HG02885 (cell line): ENCODE measurements at regions not wholly inside any gene's neighbourhood (a gene's known extent, or its start where the extent isn't known, plus 50 kb on each side); places are given as distances from the start of the nearest gene placed in this dataset.
"Not testable (repeated sequence)": the region's sequence is repeated elsewhere in the genome, so short reads cannot be mapped to it uniquely, and the experiment has no call there.

ENCODE experiments used
- ATAC-seq: cut with Tn5 transposase; IDR thresholded peaks from one replicate; pipeline ENCODE4 v1.9.1; 2021; ENCODE audit warnings: mild to moderate bottlenecking; ENCODE audit not compliant: unreplicated experiment, poor library complexity

DNA sequence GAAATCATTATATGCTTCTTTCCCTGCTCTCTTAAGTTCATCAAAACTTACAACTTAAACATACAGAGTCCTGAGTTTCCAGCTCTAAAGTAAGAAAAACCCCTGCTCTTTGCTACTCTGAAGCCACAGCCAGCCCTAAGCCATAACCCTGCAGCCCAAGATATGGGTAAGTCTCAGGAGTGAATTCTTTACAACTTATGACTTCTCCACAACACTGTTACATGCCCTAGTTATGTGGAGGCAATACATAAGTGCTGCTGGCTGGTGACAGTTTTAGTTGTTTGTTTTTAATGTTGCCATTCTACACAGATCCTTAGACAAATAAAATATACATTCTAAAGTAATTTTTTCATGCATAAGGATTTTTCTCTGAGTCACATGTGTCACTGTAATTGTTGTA is 100.2 kb downstream of the FBXO8 start:
- ATAC-seq: no peak

DNA sequence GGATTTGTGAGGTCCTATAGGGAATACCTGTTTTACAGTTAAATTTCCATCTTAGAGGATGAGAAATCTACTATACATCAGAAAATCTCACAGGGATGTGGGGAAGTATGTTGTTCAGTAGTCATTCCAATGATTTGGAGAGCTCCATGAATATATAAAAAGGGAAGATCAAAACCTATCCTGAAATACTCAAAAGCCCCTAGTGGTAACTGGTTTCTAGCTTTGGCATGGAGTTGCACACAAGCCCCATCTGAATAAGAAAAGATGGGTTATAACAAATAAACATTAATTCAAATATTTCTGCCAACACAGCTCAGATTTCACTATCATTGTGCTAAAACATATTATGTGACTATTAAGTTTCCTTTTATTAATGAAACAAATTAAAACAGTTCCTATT is 101.6 kb downstream of the FBXO8 start:
- no peak for ATAC-seq

DNA sequence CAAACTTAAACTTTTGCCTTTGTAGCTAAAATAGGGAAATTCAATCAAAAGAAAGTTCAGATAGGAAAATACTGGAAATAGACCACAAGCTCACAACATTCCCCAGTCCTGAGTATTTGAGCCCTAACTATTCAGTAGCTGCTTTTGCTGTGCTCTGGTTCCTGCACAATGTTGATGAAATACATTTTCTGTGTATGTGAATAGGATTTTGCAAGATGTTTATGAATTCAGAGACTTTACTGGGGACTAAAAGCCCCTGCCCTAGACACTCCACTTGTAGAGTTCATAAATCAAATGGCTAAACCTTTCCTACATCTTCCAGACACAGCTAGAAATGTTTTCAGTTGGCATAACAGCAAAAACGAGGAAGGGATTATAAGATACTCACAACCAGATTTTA is 105.9 kb downstream of the FBXO8 start:
- no peak for ATAC-seq

DNA sequence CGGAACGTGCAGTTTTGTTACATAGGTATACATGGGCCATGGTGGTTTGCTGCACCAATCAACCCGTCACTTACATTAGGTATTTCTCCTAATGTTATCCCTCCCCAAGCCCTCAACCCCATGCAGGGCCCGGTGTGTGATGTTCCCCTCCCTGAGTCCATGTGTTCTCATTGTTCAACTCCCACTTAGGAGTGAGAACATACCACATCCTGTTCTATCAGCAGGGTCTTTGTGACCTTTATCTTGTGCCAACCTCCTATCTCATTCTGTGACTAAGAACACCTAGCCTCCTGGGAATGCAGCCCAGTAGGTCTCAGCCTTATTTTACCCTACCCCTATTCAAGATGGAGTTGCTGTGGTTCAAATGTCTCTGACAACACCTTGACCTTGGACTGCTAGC is 107.6 kb downstream of the FBXO8 start:
- not testable (repeated sequence) for ATAC-seq

DNA sequence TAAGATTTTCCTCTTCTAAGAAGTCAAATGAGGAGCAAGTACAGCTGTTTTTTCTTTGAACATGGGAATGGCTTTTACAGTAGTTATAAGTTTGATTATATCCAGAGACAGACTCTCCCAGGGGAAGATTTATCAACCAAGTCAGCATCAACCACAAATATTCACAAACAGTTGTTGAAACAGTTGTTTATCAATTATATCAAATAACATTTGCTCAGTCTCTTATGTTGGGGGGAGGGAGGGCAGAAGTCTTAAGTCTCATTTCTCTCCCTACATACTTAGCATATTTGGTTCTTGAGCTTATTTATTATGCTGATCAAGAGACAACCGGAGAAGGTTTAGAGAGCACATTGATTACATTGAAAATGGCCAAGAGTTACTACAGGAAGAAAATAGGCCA is 110.1 kb downstream of the FBXO8 start:
- ATAC-seq: no peak

DNA sequence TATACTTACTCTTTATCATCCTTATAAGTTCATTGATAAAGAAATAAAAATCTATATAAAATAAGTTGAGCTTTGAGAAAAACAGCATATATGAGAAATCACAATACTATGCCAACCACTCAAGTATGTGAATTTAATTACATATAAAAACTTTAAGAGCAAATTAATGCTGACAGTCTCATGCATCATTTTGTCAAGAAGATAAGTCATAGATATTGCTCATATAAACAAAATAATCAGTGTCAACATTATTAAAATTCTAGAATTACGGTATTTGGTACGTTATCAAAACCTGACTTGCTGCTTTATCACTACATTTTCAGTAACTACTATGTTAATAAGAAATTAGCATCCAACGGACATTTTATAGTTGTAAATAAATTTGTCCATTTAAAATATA is 111.2 kb downstream of the FBXO8 start:
- ATAC-seq: no peak

DNA sequence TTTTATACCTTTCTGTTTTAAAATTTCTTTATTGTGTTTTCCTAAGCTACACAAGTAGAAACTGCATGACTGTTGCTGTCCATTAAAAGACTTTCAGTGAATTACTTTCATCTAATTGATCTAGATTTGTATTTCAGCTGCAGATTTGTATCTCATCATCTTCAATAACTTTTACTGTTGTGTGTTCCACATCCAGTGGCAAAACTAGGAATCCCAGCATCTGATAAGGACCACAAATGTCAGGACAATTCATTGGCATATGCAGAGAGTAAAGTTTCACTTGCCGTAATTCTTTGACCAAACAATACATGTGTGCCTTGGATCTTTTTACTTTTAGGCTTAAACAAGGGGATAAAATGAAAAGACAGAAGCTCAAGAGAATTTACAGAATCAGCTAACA is 112.6 kb downstream of the FBXO8 start:
- ATAC-seq: no peak

DNA sequence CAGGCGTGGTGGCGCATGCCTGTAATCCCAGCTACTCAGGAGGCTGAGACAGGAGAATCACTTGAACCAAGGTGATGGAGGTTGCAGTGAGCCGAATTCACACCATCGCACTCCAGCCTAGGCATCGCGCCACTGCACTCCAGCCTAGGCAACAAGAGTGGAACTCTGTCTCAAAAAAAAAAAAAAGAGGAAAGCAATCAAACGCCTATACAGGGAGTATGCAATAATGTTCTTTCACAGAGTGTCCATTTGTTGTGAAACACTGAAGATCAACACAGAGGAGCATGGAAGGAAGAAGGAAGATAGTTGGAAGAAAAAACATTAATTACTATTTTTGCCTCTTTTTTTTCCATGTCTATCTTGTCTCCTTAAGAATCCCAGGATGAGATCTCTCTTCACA is 113.4 kb downstream of the FBXO8 start:
- no peak for ATAC-seq

DNA sequence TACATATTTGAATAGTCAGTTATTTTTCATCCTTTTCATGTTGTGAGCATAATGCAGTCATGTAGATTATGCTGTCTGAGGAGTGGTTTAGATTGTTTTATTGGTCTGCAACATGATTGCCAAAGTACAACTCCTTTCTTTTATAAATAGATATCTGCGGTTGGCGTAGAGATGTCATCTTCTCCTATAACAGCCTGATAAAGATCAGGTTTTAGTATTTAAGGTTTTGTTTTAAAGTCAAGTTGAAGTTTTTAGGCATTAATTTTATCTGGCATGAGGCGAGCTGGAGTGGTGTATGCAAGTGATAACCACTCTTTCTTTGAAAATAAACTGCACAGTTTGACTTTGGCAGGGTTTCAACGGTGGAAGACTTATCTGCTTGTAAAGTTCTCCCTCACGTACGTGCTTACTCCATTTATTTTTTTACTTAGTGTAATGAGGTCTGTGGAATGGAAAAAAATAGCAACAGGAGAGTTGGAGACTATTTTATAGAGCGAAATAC is 126.3 kb downstream of the FBXO8 start:
- no peak for ATAC-seq

DNA sequence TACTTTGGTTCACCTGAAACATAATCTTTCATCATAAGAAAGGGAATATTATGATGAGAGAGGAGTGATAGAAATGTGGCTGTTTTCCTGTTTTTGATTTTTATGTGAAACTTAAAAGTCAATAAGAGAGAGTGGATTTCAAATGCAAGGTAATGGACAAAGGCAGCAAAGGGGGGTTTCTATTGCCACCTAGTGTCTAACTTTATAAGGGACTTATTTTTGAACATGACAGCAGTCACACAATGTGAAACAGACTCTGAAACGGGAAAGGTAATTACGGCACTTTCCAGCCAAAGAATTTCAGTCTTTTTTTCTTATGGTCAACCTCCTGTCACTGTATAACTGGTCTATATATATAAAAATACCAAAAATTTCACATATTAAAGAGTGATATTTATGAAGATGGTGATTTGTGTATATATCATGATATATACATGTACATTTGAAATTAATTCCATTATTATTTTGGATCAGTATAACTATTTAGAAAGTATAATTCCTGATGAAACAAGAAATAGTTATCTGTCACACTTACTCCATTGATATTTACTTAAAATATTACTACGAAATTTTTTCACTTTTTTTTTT is 127.1 kb downstream of the FBXO8 start:
- peak; percentile 97 for ATAC-seq

DNA sequence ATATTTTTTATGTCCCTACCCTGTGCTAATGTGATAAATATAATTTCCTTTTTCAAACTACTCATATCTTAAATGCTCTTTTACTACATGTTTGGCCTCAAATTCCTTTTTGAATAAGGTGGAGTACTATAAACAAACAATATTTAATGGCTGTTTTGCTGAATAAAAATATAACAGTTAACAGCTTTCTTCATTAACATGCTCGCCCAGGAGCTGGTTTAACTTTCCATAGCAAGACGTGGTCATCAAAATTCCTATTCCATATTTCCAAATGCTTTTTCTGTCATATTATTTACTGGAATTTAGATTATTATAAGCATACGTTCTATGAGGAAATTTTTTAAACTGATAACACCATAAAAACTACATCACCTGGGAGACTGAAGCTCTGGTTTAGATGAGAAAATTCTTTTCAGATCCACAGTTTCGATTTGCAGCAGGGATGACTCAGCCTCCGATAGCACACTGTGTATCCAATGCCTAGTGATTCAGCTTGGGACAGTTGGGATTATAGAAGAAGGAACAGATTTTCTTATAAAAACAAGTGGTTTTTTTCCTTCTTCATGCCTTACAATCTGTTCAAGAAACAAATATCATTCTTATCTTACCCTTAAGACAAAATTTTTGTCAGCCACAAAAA is 129.1 kb downstream of the FBXO8 start:
- no peak for ATAC-seq

DNA sequence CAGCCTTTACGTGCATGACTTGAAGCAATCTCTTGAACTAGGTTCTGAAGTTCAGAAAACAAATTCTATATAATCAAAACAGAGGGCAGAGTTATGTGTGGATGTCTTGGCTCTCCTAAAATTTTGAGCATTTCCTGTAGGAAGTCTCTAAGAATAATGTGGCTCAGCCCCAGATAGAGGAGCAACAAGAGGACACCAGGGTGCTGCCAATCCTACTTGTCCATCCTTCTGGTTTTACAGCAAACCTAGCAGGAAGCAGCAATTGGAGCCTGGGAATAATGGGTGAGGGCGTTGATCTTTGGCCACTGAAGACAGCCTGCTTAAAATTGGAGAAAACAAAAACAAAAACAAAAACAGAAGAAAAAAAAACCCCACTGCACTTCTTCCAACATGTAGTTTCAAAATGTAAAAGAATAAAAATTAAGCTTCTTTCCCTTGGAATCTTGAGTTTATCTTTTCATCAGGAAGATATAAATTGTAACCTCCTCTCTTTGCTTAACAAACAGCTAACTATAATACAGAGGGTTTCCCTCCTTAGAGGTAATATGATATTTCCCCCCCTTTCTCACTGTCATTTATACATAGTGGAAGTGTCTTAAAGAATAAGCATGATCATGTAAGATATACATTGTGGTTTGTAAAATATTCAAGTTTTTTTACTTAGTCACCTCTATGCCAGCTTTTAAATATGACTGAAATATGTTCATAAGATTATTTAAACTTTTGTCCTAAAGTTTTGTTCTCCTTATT is 130.6 kb downstream of the FBXO8 start:
- ATAC-seq: no peak

DNA sequence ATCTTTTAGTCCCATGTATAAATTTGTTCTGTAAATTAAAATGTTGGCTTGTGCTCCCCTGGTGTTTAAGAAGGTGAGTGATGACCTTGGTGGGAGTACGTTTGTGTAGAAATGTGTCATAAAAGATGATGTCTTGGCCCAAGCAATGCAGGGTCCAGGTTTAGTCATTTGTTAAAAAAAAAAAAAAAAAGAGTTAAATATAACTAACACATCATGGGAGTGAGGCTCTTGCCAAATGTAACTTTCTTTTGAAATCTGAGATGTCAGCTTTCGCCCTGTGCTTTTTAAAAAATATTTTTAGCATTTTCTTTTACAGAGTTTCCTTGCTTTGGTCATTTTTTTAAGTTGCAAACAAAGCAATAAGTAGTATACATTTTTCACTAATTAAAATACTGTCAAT is 135.6 kb downstream of the FBXO8 start:
- ATAC-seq: no peak

DNA sequence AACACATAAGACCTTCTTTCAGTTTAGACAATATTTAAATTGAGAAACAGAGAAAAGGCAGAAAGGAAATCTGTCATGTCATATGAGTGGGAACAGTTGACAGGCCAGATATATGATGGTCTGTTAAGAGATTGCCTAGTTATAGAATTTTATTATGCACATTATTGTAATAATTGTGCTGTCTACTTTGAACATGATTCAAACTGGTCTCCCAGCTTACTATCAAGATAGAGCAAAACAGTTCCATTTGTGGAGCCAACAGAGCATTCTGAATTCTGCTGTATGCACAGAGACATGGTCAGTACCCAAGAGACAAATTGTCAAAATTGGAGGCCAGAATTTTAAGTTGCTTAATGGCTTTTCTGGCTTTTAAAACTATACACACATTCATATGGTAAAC is 139.4 kb downstream of the FBXO8 start:
- ATAC-seq: no peak

DNA sequence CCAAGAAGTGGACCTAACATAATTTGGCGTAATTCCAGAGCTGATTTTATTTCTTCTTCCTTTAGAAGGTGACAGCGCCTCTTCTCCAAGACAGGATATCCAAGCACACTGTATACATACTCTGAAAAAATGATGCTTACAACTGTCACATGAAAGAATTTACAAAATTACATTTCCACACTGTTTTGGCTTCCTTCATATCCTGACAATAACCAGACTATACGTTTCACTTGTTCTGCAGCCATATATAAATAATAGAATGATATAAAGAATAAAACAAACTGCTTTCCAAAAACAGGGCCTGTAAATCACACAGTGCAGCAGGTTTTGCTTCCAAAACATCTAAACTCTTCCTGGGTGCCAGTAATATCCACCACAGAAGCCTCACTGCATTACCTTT is 141.6 kb downstream of the FBXO8 start:
- ATAC-seq: no peak

DNA sequence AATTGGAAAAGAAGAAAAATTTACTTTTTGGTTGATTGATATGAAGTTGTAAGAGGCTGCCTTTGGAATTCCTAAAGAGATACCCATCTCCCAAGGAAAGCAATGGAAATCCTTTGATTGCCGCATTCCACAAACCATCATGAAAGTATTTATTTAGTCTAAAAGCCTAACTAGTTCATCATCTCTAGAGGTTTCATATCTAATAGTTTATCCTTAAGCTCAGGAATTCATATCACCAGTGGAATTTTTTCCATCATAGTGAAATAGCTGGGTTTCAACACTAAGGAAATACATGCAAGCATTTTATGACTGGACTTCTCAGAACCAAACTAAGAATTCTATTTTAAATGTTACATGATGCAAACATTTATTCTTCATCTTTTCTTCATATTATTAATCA is 144.9 kb downstream of the FBXO8 start:
- ATAC-seq: no peak

DNA sequence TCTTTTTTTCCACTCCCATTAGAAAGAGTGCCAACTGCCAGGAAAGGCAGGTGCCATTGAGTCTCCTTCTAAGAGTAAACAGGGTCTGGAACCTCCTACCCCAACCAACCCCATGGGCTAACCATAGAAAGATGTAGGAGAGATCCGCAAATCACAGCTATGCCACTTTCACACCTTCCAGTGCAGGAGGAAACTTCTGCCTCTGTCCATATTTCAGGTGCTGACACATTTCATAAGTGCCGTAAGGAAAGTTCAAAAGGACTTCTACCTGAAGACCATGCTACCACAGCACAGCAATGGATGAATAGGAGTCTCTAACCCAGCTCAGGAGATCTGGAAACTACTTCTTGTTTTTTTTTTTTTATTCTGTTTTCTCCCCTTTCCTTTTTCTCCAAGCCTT is 145.8 kb downstream of the FBXO8 start:
- no peak for ATAC-seq

DNA sequence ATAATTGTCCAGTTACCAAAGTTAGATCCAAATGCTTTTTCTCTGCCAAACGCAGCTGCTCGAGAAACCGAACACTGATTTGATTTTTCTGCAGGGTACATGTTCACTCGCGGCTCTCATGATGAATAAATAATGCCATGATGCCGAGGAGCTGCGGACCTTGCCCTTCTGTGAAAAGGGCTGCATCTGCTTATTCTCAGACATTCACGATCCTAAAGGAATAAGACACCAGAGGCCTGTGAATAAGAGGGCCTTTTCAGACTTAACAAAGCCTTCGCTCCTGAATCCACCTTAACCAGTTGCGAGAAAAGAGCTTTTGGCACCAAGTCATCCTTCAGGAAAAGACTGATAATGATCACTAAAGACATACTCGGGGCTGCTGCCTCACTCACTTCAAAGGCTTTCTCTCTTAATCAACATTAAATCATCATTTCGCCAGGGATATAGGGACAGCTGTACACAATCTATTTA is 147.5 kb downstream of the FBXO8 start:
- no peak for ATAC-seq

DNA sequence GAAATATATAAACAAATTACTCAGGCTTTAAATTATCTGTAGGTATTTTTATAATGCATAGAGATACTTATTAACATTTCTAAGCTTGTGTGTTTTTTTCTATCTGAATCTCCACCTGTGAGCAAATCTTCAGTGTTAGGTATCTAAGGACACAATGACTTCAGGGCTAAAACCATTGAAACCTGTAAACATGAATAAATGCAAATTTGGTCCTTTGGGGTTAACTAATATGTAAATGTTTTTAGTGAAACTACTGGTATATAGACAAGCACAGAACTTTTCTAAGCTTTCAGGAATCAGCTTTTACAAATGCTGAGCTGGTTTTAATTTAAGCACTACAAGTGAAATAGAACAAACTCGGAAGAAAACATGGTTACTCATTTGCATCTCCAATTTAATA is 147.9 kb downstream of the FBXO8 start:
- ATAC-seq: no peak

DNA sequence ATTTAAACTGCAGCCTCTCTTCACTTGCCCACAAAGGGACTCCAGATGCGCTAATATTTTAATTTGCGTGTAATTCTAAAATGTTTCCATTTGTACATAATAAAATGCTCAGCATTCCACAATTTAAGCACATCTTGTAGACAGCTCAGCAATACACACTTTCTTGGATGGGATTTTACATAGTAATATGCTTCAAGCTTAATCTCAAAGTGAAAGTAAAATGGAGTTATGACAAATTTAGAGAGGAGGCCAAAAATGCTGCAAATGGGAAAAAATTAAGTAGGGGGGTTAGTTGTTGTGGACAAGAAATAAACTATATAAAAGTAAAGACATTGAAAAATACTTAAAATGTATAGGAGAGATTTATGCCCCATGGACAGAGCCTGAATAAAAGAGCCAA is 149.1 kb downstream of the FBXO8 start:
- ATAC-seq: no peak

DNA sequence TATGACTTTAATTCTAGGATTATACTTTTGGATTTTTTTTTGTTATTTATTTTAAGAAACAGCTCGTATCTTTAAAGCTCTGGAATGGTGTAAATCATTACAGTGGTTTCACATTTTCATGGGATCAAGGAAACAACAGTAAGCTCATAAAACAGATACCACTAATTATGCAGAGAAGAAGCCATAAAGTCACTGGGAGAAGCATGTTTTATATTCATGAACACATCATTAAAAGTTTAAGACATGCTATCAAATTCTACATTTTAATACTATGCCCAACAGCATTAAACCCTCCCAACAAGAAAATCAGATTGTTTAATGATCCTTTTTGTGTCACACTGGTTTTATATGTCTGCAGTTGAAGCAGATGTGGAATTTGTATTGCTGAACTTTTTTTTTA is 149.9 kb downstream of the FBXO8 start:
- no peak for ATAC-seq

DNA sequence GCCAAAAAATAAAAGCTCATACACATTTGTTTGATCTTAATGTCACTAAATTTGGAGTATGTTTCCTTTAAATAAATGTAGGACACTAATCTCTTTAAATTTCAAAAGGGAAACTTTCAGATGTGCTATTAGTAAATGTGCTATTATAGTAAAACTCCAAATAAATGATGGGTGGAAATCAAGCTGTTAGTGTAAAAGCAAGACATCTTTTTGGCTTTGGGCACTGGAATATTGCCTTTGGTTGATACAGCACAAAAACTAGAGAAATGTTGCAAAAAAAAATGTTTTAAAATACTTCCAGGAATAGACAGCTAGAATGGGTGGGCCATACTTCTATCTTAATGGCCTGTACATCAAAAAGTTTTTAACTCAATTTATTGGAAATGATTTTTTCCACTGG is 151.6 kb downstream of the FBXO8 start:
- ATAC-seq: no peak
